ENCODE measurements at regions not wholly inside any gene's neighbourhood (a gene's known extent, or its start where the extent isn't known, plus 50 kb on each side); places are given as distances from the start of the nearest gene placed in this dataset.

DNA sequence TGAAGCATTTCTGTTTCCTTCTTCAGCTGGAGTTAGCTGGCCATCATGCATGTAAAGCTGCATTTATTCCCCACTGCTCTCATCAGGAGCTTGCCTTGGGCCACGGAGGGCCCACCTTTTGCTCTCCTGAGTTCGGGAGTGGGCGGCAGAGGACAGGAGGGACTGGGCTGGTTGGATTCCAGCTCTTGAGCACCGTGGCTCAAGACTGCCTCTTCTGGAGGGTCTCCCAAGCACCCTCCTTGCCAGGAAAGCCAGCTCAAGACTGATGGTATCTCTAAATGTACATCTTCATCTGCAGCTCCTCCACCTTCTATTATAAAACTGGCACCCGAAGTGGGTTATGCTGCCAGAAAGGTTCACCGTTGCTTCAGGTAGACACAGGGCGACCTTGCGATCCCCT lies 399.6 kb upstream of the IRX1 start:
- no peak overlapping the region for H3K27ac Mint-ChIP-seq
- no peaks in the 10 kb centered on the region for H3K36me3 Mint-ChIP-seq
- ATAC-seq (replicated peaks) (no peak), DNase-seq (no peak)
- H3K9me3 Mint-ChIP-seq = peaks cover 0 to under 1% of the 10 kb centered on the region in 2 donors
- no peak overlapping the region for H3K4me3 Mint-ChIP-seq
- H3K4me1 Mint-ChIP-seq = peaks cover 4 to 6% of the 10 kb centered on the region in 2 donors
- peaks cover 26 to 28% of the 10 kb centered on the region in 2 donors for H3K27me3 Mint-ChIP-seq

DNA sequence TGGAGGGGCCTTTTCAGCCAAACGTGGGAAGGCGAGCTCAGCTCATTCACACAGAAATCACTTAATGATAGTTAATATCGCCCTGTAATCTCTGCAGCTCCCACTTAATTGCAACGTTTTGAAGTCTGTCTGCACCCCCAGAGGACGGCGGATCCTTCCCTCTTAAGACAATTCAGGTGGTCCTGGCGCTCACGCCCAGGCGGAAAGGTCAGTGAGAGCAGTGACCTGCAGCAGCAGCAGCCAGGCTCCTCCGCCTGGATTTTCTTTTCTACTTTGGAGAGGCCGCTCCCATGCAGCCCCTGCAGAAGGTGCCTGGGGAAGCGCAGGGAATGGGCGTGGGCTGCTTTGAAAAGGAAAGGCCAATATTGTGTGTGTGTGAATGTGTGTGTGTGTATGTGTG lies 400.9 kb upstream of the IRX1 start:
- H3K36me3 Mint-ChIP-seq = no peaks in the 10 kb centered on the region

DNA sequence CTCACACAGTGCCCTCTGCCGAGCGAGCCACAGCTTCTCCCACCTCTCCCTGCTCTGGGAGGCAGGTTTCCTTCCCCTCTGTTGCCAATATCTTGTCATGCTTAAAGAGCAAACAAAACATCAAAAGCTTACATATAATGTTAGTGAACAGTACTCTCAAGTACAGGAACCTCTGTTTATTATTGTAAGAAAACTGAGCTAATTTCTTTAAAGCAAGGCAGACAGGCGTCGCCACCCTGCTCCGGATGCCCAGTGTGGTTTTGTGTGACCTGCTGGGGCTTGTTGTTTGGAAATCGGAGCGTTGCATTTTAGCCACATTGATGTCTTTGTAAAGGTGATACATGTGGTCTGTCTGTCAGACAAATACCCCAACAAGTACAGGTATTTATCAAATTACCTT lies 401.4 kb upstream of the IRX1 start:
- H3K27me3 Mint-ChIP-seq = peaks cover 15 to 18% of the 10 kb centered on the region in 2 donors

More for the DNA sequence above, 400.9 kb upstream of the IRX1 start:
- H3K27ac Mint-ChIP-seq = no peak overlapping the region
- H3K27me3 Mint-ChIP-seq = peaks cover 19 to 20% of the 10 kb centered on the region in 2 donors
- no peak for DNase-seq
- no peak for ATAC-seq (replicated peaks)
- H3K4me3 Mint-ChIP-seq = no peak overlapping the region
- H3K4me1 Mint-ChIP-seq = peaks cover 4 to 6% of the 10 kb centered on the region in 2 donors
- H3K9me3 Mint-ChIP-seq = peaks cover 0 to 3% of the 10 kb centered on the region in 2 donors

DNA sequence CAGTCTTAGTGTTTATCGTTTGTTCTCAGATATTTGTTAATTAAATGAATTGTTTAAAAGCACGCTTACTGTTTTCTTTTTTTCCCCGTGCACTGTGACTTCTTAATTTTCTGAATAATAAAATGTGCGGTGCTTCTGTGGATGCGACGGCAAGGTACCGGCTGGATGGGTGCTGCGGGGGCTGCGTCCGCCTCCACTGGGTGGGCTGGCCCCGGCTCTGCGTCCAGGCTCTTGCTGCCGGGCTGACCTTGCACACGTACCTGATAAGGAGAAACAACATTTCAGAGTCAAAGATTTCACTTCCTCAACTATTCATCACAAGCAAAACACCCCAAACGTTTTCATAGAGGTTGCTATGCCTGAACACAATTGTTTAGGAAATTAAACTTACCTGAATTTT lies 404.0 kb upstream of the IRX1 start:
- no peaks in the 10 kb centered on the region for H3K4me1 Mint-ChIP-seq
- H3K9me3 Mint-ChIP-seq = peaks cover 0 to 3% of the 10 kb centered on the region in 2 donors
- no peaks in the 10 kb centered on the region for H3K36me3 Mint-ChIP-seq
- H3K27ac Mint-ChIP-seq = no peak overlapping the region
- no peak for DNase-seq
- no peaks in the 10 kb centered on the region for H3K27me3 Mint-ChIP-seq
- H3K4me3 Mint-ChIP-seq = no peak overlapping the region
- no peak for ATAC-seq (replicated peaks)

More for the DNA sequence above, 401.4 kb upstream of the IRX1 start:
- Mint-ChIP-seq H3K27ac (no peak overlapping the region), H3K4me1 (peaks cover 4 to 6% of the 10 kb centered on the region in 2 donors), H3K4me3 (no peak overlapping the region), H3K36me3 (no peaks in the 10 kb centered on the region), H3K9me3 (peaks cover 0 to 3% of the 10 kb centered on the region in 2 donors)
- DNase-seq (no peak), ATAC-seq (replicated peaks) (no peak)

DNA sequence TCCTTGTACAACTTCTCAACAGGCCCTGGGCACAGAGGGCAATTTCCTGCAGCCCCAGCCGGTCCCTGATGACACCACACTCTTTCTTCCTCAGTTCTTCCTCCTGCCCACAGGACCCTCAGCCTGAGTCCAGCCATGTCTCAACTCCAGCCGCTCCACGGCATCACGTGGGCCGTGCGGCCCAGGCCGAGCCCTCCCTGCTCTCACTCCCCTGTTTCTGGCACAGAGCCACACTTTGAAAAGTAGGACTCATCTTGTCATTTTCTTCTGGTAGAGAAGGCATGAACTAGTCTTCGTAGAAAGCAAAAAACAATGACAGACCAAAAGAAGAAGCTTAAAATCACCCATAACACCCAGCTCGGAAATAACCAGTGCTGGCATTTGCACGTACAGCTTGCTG lies 404.7 kb upstream of the IRX1 start:
- Mint-ChIP-seq H3K36me3 (no peaks in the 10 kb centered on the region), H3K4me3 (no peak overlapping the region), H3K27me3 (no peaks in the 10 kb centered on the region), H3K4me1 (no peaks in the 10 kb centered on the region), H3K27ac (no peak overlapping the region), H3K9me3 (peaks cover 0 to 3% of the 10 kb centered on the region in 2 donors)
- DNase-seq (no peak), ATAC-seq (replicated peaks) (no peak)

DNA sequence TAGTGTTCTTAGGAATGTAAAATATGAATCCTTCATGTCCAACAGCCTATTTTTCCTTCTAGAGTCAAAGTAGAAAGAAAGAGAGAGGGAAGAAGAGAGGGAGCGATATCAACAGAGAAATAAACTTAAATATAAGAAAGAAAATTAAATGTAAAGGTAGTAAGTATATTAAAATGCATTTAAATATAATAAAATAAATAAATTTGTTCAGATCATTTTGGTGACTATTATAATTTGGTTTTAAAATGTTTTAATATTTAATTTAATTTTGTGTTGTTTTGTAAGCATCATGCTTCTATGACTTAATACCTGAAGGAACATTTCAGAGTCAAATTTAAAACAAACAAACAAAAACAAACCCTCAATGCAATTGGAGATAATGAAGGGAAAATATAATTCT lies 405.2 kb upstream of the IRX1 start:
- Mint-ChIP-seq H3K9me3 (peaks cover 0 to 3% of the 10 kb centered on the region in 2 donors), H3K4me3 (no peak overlapping the region), H3K27ac (no peak overlapping the region), H3K36me3 (no peaks in the 10 kb centered on the region), H3K4me1 (no peaks in the 10 kb centered on the region), H3K27me3 (no peaks in the 10 kb centered on the region)
- no peak for ATAC-seq (replicated peaks)
- DNase-seq = no peak

DNA sequence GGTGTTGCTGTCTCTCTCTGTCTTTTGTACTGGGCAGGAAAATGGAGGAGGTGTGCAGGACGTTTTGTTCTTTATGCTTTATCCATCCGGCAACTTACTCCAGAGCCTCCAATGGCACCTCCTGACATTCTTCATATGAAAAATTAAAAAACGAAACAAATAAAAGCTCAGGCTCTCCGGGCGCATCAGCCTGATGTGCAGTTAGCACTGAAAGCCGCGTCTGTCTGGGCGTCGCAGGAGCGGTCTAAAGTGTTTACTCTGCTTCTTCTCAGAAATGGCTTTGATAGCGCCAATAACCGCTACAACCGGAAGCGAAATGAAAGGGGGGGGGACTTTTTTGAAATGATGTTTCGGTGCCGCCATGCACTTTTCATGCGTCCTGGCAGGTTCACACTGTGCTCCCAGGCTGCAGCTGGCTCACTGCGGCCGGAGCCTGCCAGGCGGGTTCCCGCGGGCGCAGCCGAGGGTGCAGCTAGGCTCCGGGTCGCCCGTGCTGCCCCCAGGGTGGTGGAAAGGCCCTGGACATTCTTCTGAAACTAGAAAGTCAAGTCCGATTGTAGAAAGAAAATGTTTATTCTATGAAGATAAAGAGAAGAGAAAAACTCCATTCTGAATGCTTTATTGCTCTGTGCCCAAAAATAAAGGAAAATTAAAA lies 407.7 kb upstream of the IRX1 start:
- H3K4me1 Mint-ChIP-seq = no peaks in the 10 kb centered on the region
- H3K27ac Mint-ChIP-seq = no peak overlapping the region
- no peaks in the 10 kb centered on the region for H3K27me3 Mint-ChIP-seq
- no peak overlapping the region for H3K4me3 Mint-ChIP-seq
- H3K36me3 Mint-ChIP-seq = no peaks in the 10 kb centered on the region
- peaks cover 0 to 3% of the 10 kb centered on the region in 2 donors for H3K9me3 Mint-ChIP-seq
- ATAC-seq (replicated peaks) (no peak), DNase-seq (no peak)

DNA sequence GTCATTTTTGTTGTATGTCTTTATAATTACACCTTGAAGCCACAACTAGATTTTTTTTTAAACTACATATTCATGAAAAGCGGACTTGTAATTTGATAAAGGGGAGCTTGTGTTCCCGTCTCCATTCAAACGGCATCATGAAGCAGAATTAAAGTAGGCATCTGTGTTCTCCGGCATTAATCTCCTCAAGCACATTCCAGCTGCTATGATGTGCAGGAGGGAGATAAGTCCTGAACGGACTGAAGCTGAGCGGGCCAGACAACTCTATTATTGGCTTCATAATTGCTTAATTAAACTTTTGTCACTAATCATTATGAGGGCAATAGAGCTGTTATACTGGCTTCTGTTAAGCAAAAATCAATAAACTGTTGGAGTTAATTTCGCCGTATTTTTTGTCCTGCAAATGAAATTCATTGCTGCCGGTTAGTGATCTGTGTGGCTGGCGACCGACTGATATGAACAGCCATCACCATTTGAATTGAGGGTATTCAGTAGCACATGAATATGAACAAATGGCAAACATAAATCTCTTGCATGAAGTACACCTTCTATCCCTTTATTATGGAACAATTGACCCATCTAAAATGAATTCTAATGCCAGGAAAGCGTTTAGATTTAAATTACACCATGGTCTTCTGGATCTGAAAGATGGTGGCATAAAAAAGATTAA lies 408.8 kb upstream of the IRX1 start:
- peaks cover 0 to 3% of the 10 kb centered on the region in 2 donors for H3K9me3 Mint-ChIP-seq

DNA sequence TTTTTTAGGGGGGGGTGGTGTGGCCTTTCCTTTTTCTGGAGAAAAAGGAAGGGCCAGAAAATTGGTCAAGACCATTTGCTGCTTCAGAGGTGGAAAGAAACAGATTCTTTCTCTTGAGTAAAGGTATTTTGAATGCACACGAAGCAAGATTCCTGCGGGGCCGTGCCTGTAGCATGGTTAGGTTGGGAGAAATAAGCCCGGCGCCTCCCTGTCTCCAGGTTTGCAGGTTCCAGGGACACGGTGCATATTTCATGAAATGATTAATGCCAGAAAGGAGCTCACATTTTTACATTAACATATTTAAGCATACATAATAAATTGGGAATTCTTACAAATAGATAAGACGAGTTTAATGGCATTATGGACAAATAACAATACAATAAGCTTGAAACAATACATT lies 409.5 kb upstream of the IRX1 start:
- H3K9me3 Mint-ChIP-seq = peaks cover 0 to 3% of the 10 kb centered on the region in 2 donors
- no peak overlapping the region for H3K4me3 Mint-ChIP-seq
- H3K27ac Mint-ChIP-seq = no peak overlapping the region
- DNase-seq (no peak), ATAC-seq (replicated peaks) (no peak)
- no peaks in the 10 kb centered on the region for H3K4me1 Mint-ChIP-seq
- H3K27me3 Mint-ChIP-seq = no peaks in the 10 kb centered on the region
- H3K36me3 Mint-ChIP-seq = no peaks in the 10 kb centered on the region

More for the DNA sequence above, 408.8 kb upstream of the IRX1 start:
- H3K36me3 Mint-ChIP-seq = no peaks in the 10 kb centered on the region
- no peaks in the 10 kb centered on the region for H3K27me3 Mint-ChIP-seq
- no peaks in the 10 kb centered on the region for H3K4me1 Mint-ChIP-seq
- ATAC-seq (replicated peaks) (no peak), DNase-seq (no peak)
- H3K27ac Mint-ChIP-seq = no peak overlapping the region
- H3K4me3 Mint-ChIP-seq = no peak overlapping the region

DNA sequence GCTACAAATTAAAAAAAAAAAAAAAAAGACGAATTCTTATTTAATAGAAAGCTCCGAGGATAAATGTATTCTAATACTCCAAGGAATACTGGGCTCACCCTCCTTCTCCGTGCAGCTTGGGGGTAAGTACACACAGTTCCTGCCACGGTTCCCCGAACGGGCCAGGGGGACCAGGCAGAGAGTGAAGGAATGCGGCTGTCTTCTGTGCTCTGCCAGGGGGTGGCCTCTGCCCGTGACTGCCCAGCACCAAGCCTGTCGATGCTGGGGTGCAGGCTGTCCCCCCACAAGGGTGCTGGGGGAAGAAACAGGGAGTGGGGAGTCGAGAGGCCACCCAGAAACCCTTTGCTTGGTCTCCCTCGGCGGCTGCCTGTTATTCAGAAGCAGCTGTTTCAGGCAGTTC lies 410.1 kb upstream of the IRX1 start:
- Mint-ChIP-seq H3K27ac (no peak overlapping the region), H3K4me3 (no peak overlapping the region), H3K4me1 (no peaks in the 10 kb centered on the region), H3K36me3 (no peaks in the 10 kb centered on the region), H3K27me3 (no peaks in the 10 kb centered on the region), H3K9me3 (no peaks in the 10 kb centered on the region)
- no peak for ATAC-seq (replicated peaks)
- no peak for DNase-seq

DNA sequence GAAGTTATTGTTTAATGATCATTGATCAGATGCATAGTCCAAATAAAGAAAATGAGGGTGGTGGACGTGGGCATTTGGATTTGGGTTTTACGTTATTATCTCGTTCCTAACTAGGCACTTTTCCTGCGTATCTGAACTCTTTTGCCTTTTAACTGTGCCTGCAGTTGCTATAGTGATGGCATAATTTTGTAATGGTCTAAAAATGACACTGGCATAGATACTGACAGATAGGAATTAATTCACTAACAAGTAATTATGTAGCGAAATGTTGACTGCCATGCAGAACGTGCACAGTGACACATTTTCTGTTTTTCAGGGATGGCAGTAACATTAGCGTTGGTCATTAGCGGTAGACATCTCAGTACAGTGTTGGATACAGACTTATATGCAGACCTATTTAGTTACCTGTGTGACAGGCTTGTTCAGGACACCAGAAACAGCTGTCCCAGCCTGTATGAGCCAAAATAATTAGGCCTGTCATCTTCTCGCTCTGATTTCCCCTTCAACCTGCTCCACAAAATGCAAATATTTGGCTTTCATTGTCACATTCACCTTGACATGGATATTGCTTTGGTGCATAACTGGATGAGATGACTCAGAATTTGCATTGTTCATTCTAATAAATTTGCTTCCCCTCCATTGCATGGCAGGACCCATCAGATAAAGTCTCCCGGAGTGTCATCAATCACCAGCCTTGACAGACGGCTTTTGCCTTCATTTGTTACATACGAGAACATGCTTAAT lies 413.3 kb upstream of the IRX1 start:
- Mint-ChIP-seq H3K27ac (no peak overlapping the region), H3K36me3 (no peaks in the 10 kb centered on the region), H3K27me3 (no peaks in the 10 kb centered on the region)

DNA sequence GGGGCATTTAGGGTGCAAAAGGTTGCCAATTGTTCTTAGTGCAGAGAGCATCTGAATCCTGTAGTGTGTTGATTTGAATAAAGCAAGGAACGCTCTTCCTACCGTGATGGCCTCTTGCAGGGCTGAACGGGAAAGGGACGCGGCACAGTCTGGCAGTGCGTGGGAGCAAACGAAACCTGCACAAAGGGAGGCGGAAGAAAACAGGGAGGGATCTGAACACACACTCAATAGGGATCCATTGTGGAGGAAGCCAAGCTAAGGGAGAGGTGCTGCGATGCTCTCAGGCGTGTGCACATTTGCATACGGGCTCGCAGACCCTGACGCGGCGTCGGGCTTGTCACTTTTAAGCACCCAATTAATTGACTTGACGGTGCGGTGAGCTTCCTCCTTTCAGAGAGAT lies 414.0 kb upstream of the IRX1 start:
- ATAC-seq (replicated peaks) (no peak), DNase-seq (no peak)
- no peaks in the 10 kb centered on the region for H3K4me1 Mint-ChIP-seq
- no peak overlapping the region for H3K4me3 Mint-ChIP-seq
- no peaks in the 10 kb centered on the region for H3K9me3 Mint-ChIP-seq
- no peaks in the 10 kb centered on the region for H3K36me3 Mint-ChIP-seq
- no peak overlapping the region for H3K27ac Mint-ChIP-seq
- no peaks in the 10 kb centered on the region for H3K27me3 Mint-ChIP-seq

More for the DNA sequence above, 413.3 kb upstream of the IRX1 start:
- Mint-ChIP-seq H3K9me3 (no peaks in the 10 kb centered on the region), H3K4me3 (no peak overlapping the region), H3K4me1 (no peaks in the 10 kb centered on the region)
- no peak for ATAC-seq (replicated peaks)
- no peak for DNase-seq

DNA sequence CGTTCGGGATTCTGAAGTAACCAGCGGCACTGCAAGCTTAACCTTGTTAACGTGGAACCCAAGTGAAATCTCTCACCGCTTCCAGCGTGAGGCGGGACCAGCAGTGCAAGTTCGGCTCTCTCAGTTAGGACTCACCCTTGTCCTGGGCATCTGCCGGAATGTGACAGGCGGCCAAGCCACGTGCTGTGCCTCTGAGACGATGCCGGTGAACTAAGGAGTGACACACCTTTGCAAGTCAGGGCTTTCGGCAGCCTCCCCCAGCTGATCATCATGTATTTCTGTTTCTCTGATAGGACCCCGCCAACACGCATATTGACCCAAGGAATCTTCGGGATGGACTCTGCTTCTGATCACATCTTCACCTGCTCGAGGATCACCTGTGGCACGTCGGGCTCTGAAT lies 415.0 kb upstream of the IRX1 start:
- H3K27ac Mint-ChIP-seq = no peak overlapping the region
- no peaks in the 10 kb centered on the region for H3K4me1 Mint-ChIP-seq
- no peaks in the 10 kb centered on the region for H3K9me3 Mint-ChIP-seq
- H3K27me3 Mint-ChIP-seq = no peaks in the 10 kb centered on the region
- ATAC-seq (replicated peaks) (no peak), DNase-seq (no peak)
- no peak overlapping the region for H3K4me3 Mint-ChIP-seq
- H3K36me3 Mint-ChIP-seq = no peaks in the 10 kb centered on the region

DNA sequence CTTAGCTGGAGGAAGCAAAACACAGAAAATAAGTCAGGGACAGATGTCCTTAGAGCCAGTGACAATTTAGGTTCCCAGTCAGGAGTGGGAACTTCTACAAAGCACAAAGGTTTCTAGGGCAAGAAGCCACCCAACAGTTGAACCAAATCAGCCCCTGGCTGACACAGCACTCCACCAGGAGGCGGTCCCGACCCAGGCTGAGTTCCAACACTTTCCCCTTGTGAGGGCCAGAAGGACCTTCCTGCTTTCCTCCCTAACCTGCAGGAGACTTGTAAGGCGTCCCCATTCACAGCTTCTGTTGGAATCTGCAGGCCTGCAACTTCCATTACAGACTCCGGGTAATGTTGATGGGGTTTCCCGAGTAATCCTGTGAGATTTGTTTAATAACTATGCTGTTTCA lies 416.4 kb upstream of the IRX1 start:
- Mint-ChIP-seq H3K36me3 (no peaks in the 10 kb centered on the region), H3K27ac (no peak overlapping the region)

DNA sequence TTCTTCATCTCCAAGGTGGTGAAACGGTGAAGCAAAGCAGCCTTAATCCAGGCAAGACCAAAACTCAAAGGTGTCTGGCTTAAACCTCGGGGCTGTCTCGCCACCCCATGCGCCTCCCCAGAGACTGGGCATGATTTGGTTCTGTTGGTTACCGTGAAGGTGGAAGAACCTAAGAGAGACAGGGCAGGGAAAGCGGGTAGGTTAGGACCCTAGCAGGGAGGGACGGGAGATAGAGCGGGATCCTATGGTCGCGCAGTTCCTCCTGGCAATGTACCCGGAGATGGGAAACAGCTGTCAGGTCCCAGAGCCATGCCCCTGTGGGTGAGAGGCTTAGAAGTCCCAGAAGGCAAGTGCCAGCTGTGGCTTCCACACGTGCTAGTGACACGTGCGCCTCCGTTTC lies 418.3 kb upstream of the IRX1 start:
- H3K9me3 Mint-ChIP-seq = peaks cover 0 to 2% of the 10 kb centered on the region in 2 donors
- no peaks in the 10 kb centered on the region for H3K4me1 Mint-ChIP-seq
- H3K27me3 Mint-ChIP-seq = no peaks in the 10 kb centered on the region
- no peak overlapping the region for H3K4me3 Mint-ChIP-seq
- no peak overlapping the region for H3K27ac Mint-ChIP-seq
- ATAC-seq (replicated peaks) = no peak
- H3K36me3 Mint-ChIP-seq = no peaks in the 10 kb centered on the region
- no peak for DNase-seq

More for the DNA sequence above, 416.4 kb upstream of the IRX1 start:
- no peak for ATAC-seq (replicated peaks)
- Mint-ChIP-seq H3K27me3 (no peaks in the 10 kb centered on the region), H3K4me1 (no peaks in the 10 kb centered on the region), H3K4me3 (no peak overlapping the region), H3K9me3 (no peaks in the 10 kb centered on the region)
- DNase-seq = no peak
